Activated CD8-positive, alpha-beta memory T cell treated with anti-CD3 and anti-CD28 coated beads, Interleukin-2, amount 10 ng/mL, durations not matched to agents 7 days and 5 days (primary cell): ENCODE measurements at regions not wholly inside any gene's neighbourhood (a gene's known extent, or its start where the extent isn't known, plus 50 kb on each side); places are given as distances from the start of the nearest gene placed in this dataset.
"Not testable (repeated sequence)": the region's sequence is repeated elsewhere in the genome, so short reads cannot be mapped to it uniquely, and the experiment has no call there.

Experiments used
- ATAC-seq: fragments of 150-1000 bp; cut with Tn5 transposase; one replicate; pipeline ENCODE4 v1.10.0; 2021; ENCODE audit warnings: moderate library complexity
- CTCF ChIA-PET: fragments of 350-600 bp; sonication (Branson Sonifier 250); formaldehyde crosslinking; loops from one replicate; lab custom pipeline; 2021; ENCODE audit warnings: antibody characterized with exemption; lab: Charles Lee
- DNase-seq: peaks from one replicate; pipeline ENCODE4 v3.0.0-alpha.2; 2020
- H3K27ac Mint-ChIP-seq: one replicate; pipeline ENCODE4 v1.8.0; 2021; ENCODE audit warnings: mild to moderate bottlenecking, mixed read lengths
- H3K27me3 Mint-ChIP-seq: one replicate; pipeline ENCODE4 v1.8.0; 2021; ENCODE audit warnings: mixed read lengths
- H3K36me3 Mint-ChIP-seq: one replicate; pipeline ENCODE4 v1.8.0; 2021; ENCODE audit warnings: mild to moderate bottlenecking, mixed read lengths
- H3K4me1 Mint-ChIP-seq: one replicate; pipeline ENCODE4 v1.8.0; 2021; ENCODE audit warnings: mixed read lengths
- H3K4me3 Mint-ChIP-seq: one replicate; pipeline ENCODE4 v1.8.0; 2021; ENCODE audit warnings: mild to moderate bottlenecking, moderate library complexity, mixed read lengths
- H3K9me3 Mint-ChIP-seq: one replicate; pipeline ENCODE4 v1.8.0; 2022; ENCODE audit warnings: low read depth, mixed read lengths

- H3K4me1 Mint-ChIP-seq, ATAC-seq, H3K27ac Mint-ChIP-seq, H3K27me3 Mint-ChIP-seq, CTCF ChIA-PET, H3K9me3 Mint-ChIP-seq, DNase-seq, H3K36me3 Mint-ChIP-seq, H3K4me3 Mint-ChIP-seq: not testable (repeated sequence)
Measured at GRCh38 chr13:18663222-18663621, 518.4 kb downstream of the TUBA3C start.

GRCh38 chr13:18643644-18644172, 537.9 kb downstream of the TUBA3C start:
- H3K4me1 Mint-ChIP-seq, DNase-seq, H3K9me3 Mint-ChIP-seq, H3K36me3 Mint-ChIP-seq, H3K27me3 Mint-ChIP-seq, ATAC-seq, H3K27ac Mint-ChIP-seq, H3K4me3 Mint-ChIP-seq, CTCF ChIA-PET: not testable (repeated sequence)

GRCh38 chr13:18628928-18629327, 552.7 kb downstream of the TUBA3C start:
- H3K9me3 Mint-ChIP-seq, DNase-seq, ATAC-seq, H3K27me3 Mint-ChIP-seq, H3K4me3 Mint-ChIP-seq, CTCF ChIA-PET, H3K27ac Mint-ChIP-seq, H3K4me1 Mint-ChIP-seq, H3K36me3 Mint-ChIP-seq: not testable (repeated sequence)

- ATAC-seq: no peak
- H3K27me3 Mint-ChIP-seq: no peaks in the 10 kb centered on the region
- H3K9me3 Mint-ChIP-seq: no peaks in the 10 kb centered on the region
- no peaks in the 10 kb centered on the region for H3K4me1 Mint-ChIP-seq
- CTCF ChIA-PET: no interaction called here
- DNase-seq: no peak
- H3K27ac Mint-ChIP-seq: no peak overlapping the region
- no peaks in the 10 kb centered on the region for H3K36me3 Mint-ChIP-seq
- no peak overlapping the region for H3K4me3 Mint-ChIP-seq
Measured at GRCh38 chr13:18628428-18628827, 553.2 kb downstream of the TUBA3C start.

- H3K36me3 Mint-ChIP-seq, H3K4me1 Mint-ChIP-seq, ATAC-seq, H3K4me3 Mint-ChIP-seq, H3K27me3 Mint-ChIP-seq, CTCF ChIA-PET, DNase-seq, H3K9me3 Mint-ChIP-seq, H3K27ac Mint-ChIP-seq: not testable (repeated sequence)
Measured at GRCh38 chr13:18624061-18624460, 557.6 kb downstream of the TUBA3C start.

GRCh38 chr13:18618442-18618841, 563.2 kb downstream of the TUBA3C start:
- CTCF ChIA-PET, DNase-seq, H3K27me3 Mint-ChIP-seq, H3K4me3 Mint-ChIP-seq, H3K9me3 Mint-ChIP-seq, H3K27ac Mint-ChIP-seq, H3K36me3 Mint-ChIP-seq, H3K4me1 Mint-ChIP-seq, ATAC-seq: not testable (repeated sequence)

- H3K36me3 Mint-ChIP-seq, CTCF ChIA-PET, ATAC-seq: not testable (repeated sequence)
Measured at GRCh38 chr13:18610476-18610875, 571.1 kb downstream of the TUBA3C start.

GRCh38 chr13:18609371-18609770, 572.3 kb downstream of the TUBA3C start:
- not testable (repeated sequence) for H3K27me3 Mint-ChIP-seq, ATAC-seq

More at GRCh38 chr13:18610476-18610875, 571.1 kb downstream of the TUBA3C start:
- not testable (repeated sequence) for H3K4me3 Mint-ChIP-seq, H3K4me1 Mint-ChIP-seq, H3K27me3 Mint-ChIP-seq, H3K27ac Mint-ChIP-seq, H3K9me3 Mint-ChIP-seq, DNase-seq

GRCh38 chr13:18608851-18609250, 572.8 kb downstream of the TUBA3C start:
- H3K9me3 Mint-ChIP-seq, H3K36me3 Mint-ChIP-seq, ATAC-seq, H3K27me3 Mint-ChIP-seq, H3K4me1 Mint-ChIP-seq, DNase-seq, CTCF ChIA-PET, H3K4me3 Mint-ChIP-seq, H3K27ac Mint-ChIP-seq: not testable (repeated sequence)

More at GRCh38 chr13:18609371-18609770, 572.3 kb downstream of the TUBA3C start:
- H3K27ac Mint-ChIP-seq, H3K36me3 Mint-ChIP-seq, H3K9me3 Mint-ChIP-seq, DNase-seq, H3K4me1 Mint-ChIP-seq, CTCF ChIA-PET, H3K4me3 Mint-ChIP-seq: not testable (repeated sequence)

GRCh38 chr13:18600366-18600765, 581.3 kb downstream of the TUBA3C start:
- DNase-seq, H3K4me3 Mint-ChIP-seq, H3K9me3 Mint-ChIP-seq, H3K36me3 Mint-ChIP-seq, H3K27ac Mint-ChIP-seq, H3K4me1 Mint-ChIP-seq, CTCF ChIA-PET, ATAC-seq, H3K27me3 Mint-ChIP-seq: not testable (repeated sequence)

- H3K27ac Mint-ChIP-seq, H3K9me3 Mint-ChIP-seq, CTCF ChIA-PET, H3K4me3 Mint-ChIP-seq, H3K27me3 Mint-ChIP-seq, ATAC-seq, DNase-seq, H3K36me3 Mint-ChIP-seq, H3K4me1 Mint-ChIP-seq: not testable (repeated sequence)
Measured at GRCh38 chr13:18599791-18600211, 581.8 kb downstream of the TUBA3C start.

GRCh38 chr13:18598543-18598942, 583.1 kb downstream of the TUBA3C start:
- ATAC-seq, H3K4me1 Mint-ChIP-seq, H3K36me3 Mint-ChIP-seq, CTCF ChIA-PET, H3K4me3 Mint-ChIP-seq, H3K27me3 Mint-ChIP-seq, DNase-seq, H3K27ac Mint-ChIP-seq, H3K9me3 Mint-ChIP-seq: not testable (repeated sequence)

GRCh38 chr13:18597940-18598339, 583.7 kb downstream of the TUBA3C start:
- ATAC-seq, H3K27me3 Mint-ChIP-seq, DNase-seq, H3K4me3 Mint-ChIP-seq, H3K36me3 Mint-ChIP-seq, H3K27ac Mint-ChIP-seq, H3K4me1 Mint-ChIP-seq, CTCF ChIA-PET, H3K9me3 Mint-ChIP-seq: not testable (repeated sequence)

- DNase-seq, H3K36me3 Mint-ChIP-seq, CTCF ChIA-PET, H3K27ac Mint-ChIP-seq, H3K9me3 Mint-ChIP-seq, H3K4me1 Mint-ChIP-seq, H3K4me3 Mint-ChIP-seq, H3K27me3 Mint-ChIP-seq, ATAC-seq: not testable (repeated sequence)
Measured at GRCh38 chr13:18577103-18577502, 604.5 kb downstream of the TUBA3C start.

GRCh38 chr13:18567890-18568289, 613.7 kb downstream of the TUBA3C start:
- CTCF ChIA-PET: not testable (repeated sequence)

More at GRCh38 chr13:18567890-18568289, 613.7 kb downstream of the TUBA3C start:
- not testable (repeated sequence) for H3K36me3 Mint-ChIP-seq, H3K9me3 Mint-ChIP-seq, H3K27ac Mint-ChIP-seq, DNase-seq, ATAC-seq, H3K27me3 Mint-ChIP-seq, H3K4me3 Mint-ChIP-seq, H3K4me1 Mint-ChIP-seq
